Prostate gland (tissue), 2 donors: ENCODE measurements at regions not wholly inside any gene's neighbourhood (a gene's known extent, or its start where the extent isn't known, plus 50 kb on each side); places are given as distances from the start of the nearest gene placed in this dataset.

Source experiments
- CTCF ChIP-seq, 4 experiments: fragments of 200-600 bp in 2 of 4; fragments of 450-650 bp in 2 of 4; sonication (generic) in 2 of 4; IDR thresholded peaks; 1 replicate in 3 of 4; 2 replicates in 1 of 4; pipeline ENCODE4 v1.5.1; 2016 to 2019; ENCODE audit warnings: antibody characterized with exemption in 4 of 4, mild to moderate bottlenecking in 2 of 4, moderate library complexity in 2 of 4
- POLR2A ChIP-seq: fragments of 450-650 bp; IDR thresholded peaks from one replicate; pipeline ENCODE4 v1.6.1; 2016; ENCODE audit warnings: antibody characterized with exemption, mild to moderate bottlenecking
- POLR2AphosphoS5 ChIP-seq: sonication (generic); formaldehyde crosslinking; IDR thresholded peaks from one replicate; pipeline ENCODE4 v1.6.1; 2017; ENCODE audit warnings: antibody characterized with exemption

GRCh38 chr14:22179190-22179589, 409.8 kb downstream of the DAD1 start:
- TF ChIP-seq POLR2A (no peak), CTCF (IDR thresholded peaks at IDR 0.05) (no peak), POLR2AphosphoS5 (no peak)
